ENCODE measurements at regions not wholly inside any gene's neighbourhood (a gene's known extent, or its start where the extent isn't known, plus 50 kb on each side); places are given as distances from the start of the nearest gene placed in this dataset.

GRCh38 chr2:150653351-150653750 is 165.9 kb upstream of the RND3 start:
- TF ChIP-seq CTCF (IDR thresholded peaks at IDR 0.05) = no peak
- no peak for TF ChIP-seq POLR2A (IDR thresholded peaks at IDR 0.05)
